ENCODE measurements at regions not wholly inside any gene's neighbourhood (a gene's known extent, or its start where the extent isn't known, plus 50 kb on each side); places are given as distances from the start of the nearest gene placed in this dataset.

GRCh38 chr6:94190030-94190429 lies 770.7 kb upstream of the EPHA7 start:
- TF ChIP-seq CTCF (IDR thresholded peaks at IDR 0.05) (no peak), POLR2A (IDR thresholded peaks at IDR 0.05) (no peak)

All from right lobe of liver (tissue), 4 donors.